Loucy (cell line): ENCODE measurements at regions not wholly inside any gene's neighbourhood (a gene's known extent, or its start where the extent isn't known, plus 50 kb on each side); places are given as distances from the start of the nearest gene placed in this dataset.

Source experiments
- EZH2phosphoT487 ChIP-seq: fragments of 200-600 bp; IDR thresholded peaks from 2 replicates; pipeline ENCODE4 v1.6.1; 2018; ENCODE audit warnings: antibody characterized with exemption, mild to moderate bottlenecking, moderate library complexity, borderline replicate concordance
- TF ChIP-seq, protein P1 (sequence below): fragments of 200-600 bp; sonication (generic); conservative IDR thresholded peaks from 2 replicates; pipeline ENCODE4 v1.5.1; 2014; ENCODE audit warnings: mild to moderate bottlenecking, antibody characterized with exemption, low read length

DNA sequence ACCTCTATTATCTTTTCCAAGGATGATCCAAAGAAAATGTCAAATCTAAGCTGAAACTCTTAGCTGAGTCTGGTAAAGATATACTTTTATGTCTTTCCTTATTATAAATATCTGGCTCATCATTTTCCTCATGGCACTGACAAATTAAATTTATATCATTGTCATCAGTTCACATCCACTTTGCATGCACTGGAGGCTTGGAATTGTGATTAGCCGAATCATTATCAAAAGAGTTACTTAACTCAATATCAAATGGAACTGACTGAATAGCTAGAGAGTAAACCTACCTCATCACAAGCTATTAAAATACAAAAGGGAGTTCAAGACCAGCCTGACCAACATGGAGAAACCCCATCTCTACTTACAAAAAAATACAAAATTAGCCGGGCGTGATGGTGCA lies 713.9 kb upstream of the MARCKS start:
- TF ChIP-seq, protein P1, sequence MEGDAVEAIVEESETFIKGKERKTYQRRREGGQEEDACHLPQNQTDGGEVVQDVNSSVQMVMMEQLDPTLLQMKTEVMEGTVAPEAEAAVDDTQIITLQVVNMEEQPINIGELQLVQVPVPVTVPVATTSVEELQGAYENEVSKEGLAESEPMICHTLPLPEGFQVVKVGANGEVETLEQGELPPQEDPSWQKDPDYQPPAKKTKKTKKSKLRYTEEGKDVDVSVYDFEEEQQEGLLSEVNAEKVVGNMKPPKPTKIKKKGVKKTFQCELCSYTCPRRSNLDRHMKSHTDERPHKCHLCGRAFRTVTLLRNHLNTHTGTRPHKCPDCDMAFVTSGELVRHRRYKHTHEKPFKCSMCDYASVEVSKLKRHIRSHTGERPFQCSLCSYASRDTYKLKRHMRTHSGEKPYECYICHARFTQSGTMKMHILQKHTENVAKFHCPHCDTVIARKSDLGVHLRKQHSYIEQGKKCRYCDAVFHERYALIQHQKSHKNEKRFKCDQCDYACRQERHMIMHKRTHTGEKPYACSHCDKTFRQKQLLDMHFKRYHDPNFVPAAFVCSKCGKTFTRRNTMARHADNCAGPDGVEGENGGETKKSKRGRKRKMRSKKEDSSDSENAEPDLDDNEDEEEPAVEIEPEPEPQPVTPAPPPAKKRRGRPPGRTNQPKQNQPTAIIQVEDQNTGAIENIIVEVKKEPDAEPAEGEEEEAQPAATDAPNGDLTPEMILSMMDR = no peak
- TF ChIP-seq EZH2phosphoT487 = no peak
